NB4 (cell line): ENCODE measurements at regions not wholly inside any gene's neighbourhood (a gene's known extent, or its start where the extent isn't known, plus 50 kb on each side); places are given as distances from the start of the nearest gene placed in this dataset.

Source experiments
- DNase-seq: peaks from one replicate; pipeline ENCODE4 v3.0.0; 2010; ENCODE audit warnings: low read depth
- H3K4me3 ChIP-seq: one replicate; pipeline ENCODE4 v1.5.1; 2011; ENCODE audit warnings: mild to moderate bottlenecking, low read depth, low read length, moderate library complexity
- CTCF ChIP-seq: IDR thresholded peaks from one replicate; pipeline ENCODE4 v1.5.1; 2012; ENCODE audit warnings: low read depth, low read length
- MAX ChIP-seq: IDR thresholded peaks from 2 replicates; pipeline ENCODE4 v1.6.1; 2011; ENCODE audit warnings: low read depth, low read length
- MYC ChIP-seq: IDR thresholded peaks from 2 replicates; pipeline ENCODE4 v1.6.1; 2011; ENCODE audit warnings: low read depth, low read length
- POLR2A ChIP-seq: IDR thresholded peaks from 2 replicates; pipeline ENCODE4 v1.6.1; 2011; ENCODE audit warnings: mild to moderate bottlenecking; ENCODE audit not compliant: insufficient read length; ENCODE audit errors: extremely low read depth

GRCh38 chr1:78229344-78229743, 183.6 kb downstream of the GIPC2 start:
- DNase-seq: no peak
- no peak overlapping the region for H3K4me3 ChIP-seq
- TF ChIP-seq MYC (no peak), CTCF (no peak), MAX (no peak), POLR2A (no peak)

- TF ChIP-seq CTCF (no peak), MYC (no peak), MAX (no peak), POLR2A (no peak)
- DNase-seq: no peak
- H3K4me3 ChIP-seq: no peak overlapping the region
These were observed 185.7 kb downstream of the GIPC2 start for GRCh38 chr1:78231477-78231876.

GRCh38 chr1:78231894-78232293, 186.1 kb downstream of the GIPC2 start:
- DNase-seq: no peak
- H3K4me3 ChIP-seq: no peak overlapping the region
- TF ChIP-seq MYC (no peak), MAX (no peak), POLR2A (no peak), CTCF (no peak)

GRCh38 chr1:78232630-78233029, 186.9 kb downstream of the GIPC2 start:
- DNase-seq: no peak
- TF ChIP-seq CTCF (no peak), MYC (no peak), MAX (no peak), POLR2A (no peak)
- no peak overlapping the region for H3K4me3 ChIP-seq

GRCh38 chr1:78234496-78234895, 188.7 kb downstream of the GIPC2 start:
- no peak for DNase-seq
- TF ChIP-seq POLR2A (no peak), CTCF (no peak), MAX (no peak), MYC (no peak)
- H3K4me3 ChIP-seq: no peak overlapping the region

GRCh38 chr1:78236716-78237115, 190.9 kb downstream of the GIPC2 start:
- TF ChIP-seq POLR2A (no peak), MAX (no peak), MYC (no peak), CTCF (no peak)
- no peak for DNase-seq
- H3K4me3 ChIP-seq: no peak overlapping the region
